Neural crest cell (in vitro differentiated cells): ENCODE measurements at regions not wholly inside any gene's neighbourhood (a gene's known extent, or its start where the extent isn't known, plus 50 kb on each side); places are given as distances from the start of the nearest gene placed in this dataset.

Source experiments
- DNase-seq: peaks from one replicate; pipeline ENCODE4 v3.0.0; 2021; ENCODE audit warnings: low read depth, mixed read lengths, low spot score
- H3K27ac Mint-ChIP-seq: one replicate; pipeline ENCODE4 v1.8.0; 2021; ENCODE audit warnings: mild to moderate bottlenecking, mixed read lengths; ENCODE audit not compliant: unreplicated experiment
- H3K27me3 Mint-ChIP-seq: 2 replicates; pipeline ENCODE4 v1.8.0; 2021; ENCODE audit warnings: low read depth, mild to moderate bottlenecking, mixed read lengths
- H3K36me3 Mint-ChIP-seq: 2 replicates; pipeline ENCODE4 v1.8.0; 2021; ENCODE audit warnings: low read depth, mild to moderate bottlenecking, mixed read lengths
- H3K4me1 Mint-ChIP-seq: 2 replicates; pipeline ENCODE4 v1.8.0; 2021; ENCODE audit warnings: mixed read lengths
- H3K4me3 Mint-ChIP-seq: one replicate; pipeline ENCODE4 v1.8.0; 2021; ENCODE audit warnings: mild to moderate bottlenecking, mixed read lengths
- H3K9me3 Mint-ChIP-seq: 2 replicates; pipeline ENCODE4 v1.8.0; 2021; ENCODE audit warnings: mixed read lengths
- TF ChIP-seq, protein P1 (sequence below): fragments of 200-600 bp; sonication (generic); conservative IDR thresholded peaks from 2 replicates; pipeline ENCODE4 v1.5.0; 2021; ENCODE audit warnings: antibody characterized with exemption, mild to moderate bottlenecking

- TF ChIP-seq, protein P1, sequence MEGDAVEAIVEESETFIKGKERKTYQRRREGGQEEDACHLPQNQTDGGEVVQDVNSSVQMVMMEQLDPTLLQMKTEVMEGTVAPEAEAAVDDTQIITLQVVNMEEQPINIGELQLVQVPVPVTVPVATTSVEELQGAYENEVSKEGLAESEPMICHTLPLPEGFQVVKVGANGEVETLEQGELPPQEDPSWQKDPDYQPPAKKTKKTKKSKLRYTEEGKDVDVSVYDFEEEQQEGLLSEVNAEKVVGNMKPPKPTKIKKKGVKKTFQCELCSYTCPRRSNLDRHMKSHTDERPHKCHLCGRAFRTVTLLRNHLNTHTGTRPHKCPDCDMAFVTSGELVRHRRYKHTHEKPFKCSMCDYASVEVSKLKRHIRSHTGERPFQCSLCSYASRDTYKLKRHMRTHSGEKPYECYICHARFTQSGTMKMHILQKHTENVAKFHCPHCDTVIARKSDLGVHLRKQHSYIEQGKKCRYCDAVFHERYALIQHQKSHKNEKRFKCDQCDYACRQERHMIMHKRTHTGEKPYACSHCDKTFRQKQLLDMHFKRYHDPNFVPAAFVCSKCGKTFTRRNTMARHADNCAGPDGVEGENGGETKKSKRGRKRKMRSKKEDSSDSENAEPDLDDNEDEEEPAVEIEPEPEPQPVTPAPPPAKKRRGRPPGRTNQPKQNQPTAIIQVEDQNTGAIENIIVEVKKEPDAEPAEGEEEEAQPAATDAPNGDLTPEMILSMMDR = no peak
- Mint-ChIP-seq H3K4me1 (peaks cover 5% of the 10 kb centered on the region), H3K9me3 (peaks cover 8% of the 10 kb centered on the region), H3K4me3 (no peak overlapping the region), H3K27me3 (no peaks in the 10 kb centered on the region), H3K36me3 (peaks cover 3% of the 10 kb centered on the region), H3K27ac (no peak overlapping the region)
- DNase-seq = no peak
Measured at GRCh38 chr4:38523524-38524448, 140.2 kb upstream of the KLF3 start.

DNA sequence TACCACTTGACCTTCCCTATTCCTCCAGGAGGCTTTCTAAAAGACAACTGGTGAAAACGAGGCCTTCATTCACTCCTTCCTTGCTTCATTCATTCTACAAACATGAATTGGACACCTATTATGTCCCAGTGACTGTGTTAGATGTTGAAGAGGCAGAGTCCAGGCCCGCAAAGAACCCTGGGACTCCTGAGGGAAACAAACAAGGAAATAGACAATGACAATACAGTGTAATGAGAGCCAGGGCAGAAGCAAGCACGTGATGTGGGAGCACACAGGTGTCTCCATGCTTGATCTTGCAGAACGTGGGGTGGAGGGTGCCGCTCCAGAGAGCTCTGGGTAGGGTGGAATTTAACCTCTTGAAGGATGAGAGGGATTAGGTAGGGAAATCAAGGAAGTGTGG lies 137.6 kb upstream of the KLF3 start:
- Mint-ChIP-seq H3K9me3 (peaks cover 4% of the 10 kb centered on the region), H3K4me3 (no peak overlapping the region), H3K4me1 (peaks cover 13% of the 10 kb centered on the region), H3K27me3 (no peaks in the 10 kb centered on the region), H3K27ac (no peak overlapping the region), H3K36me3 (peaks cover 3% of the 10 kb centered on the region)
- TF ChIP-seq, protein P1 = no peak
- no peak for DNase-seq

GRCh38 chr4:38529189-38530115 lies 134.5 kb upstream of the KLF3 start:
- Mint-ChIP-seq H3K27me3 (no peaks in the 10 kb centered on the region), H3K9me3 (peaks cover 2% of the 10 kb centered on the region), H3K36me3 (peaks cover 3% of the 10 kb centered on the region), H3K4me3 (no peak overlapping the region), H3K27ac (no peak overlapping the region), H3K4me1 (peaks cover 28% of the 10 kb centered on the region)
- TF ChIP-seq, protein P1 = no peak
- no peak for DNase-seq

DNA sequence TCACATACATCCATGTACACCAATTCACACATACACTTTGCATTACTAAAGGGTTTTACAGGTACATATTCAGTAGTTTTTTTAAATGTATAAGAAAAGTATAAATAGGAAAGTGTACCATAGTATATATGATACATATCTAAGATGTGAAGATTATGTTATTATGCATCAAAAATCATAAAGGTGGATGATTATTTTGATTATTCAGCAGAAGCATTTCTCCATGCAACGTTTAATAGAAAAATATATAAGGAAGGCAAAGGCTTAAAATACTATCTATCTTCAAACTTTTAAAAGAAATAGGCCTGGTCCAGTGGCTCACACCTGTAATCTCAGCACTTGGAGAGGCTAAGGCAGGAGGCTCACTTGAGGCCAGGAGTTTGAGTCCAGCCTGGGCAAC lies 133.5 kb upstream of the KLF3 start:
- no peak for DNase-seq
- no peak overlapping the region for H3K27ac Mint-ChIP-seq
- peaks cover 2% of the 10 kb centered on the region for H3K9me3 Mint-ChIP-seq
- H3K36me3 Mint-ChIP-seq = peaks cover 3% of the 10 kb centered on the region
- H3K4me1 Mint-ChIP-seq = peaks cover 28% of the 10 kb centered on the region
- TF ChIP-seq, protein P1 = no peak
- H3K4me3 Mint-ChIP-seq = no peak overlapping the region
- no peaks in the 10 kb centered on the region for H3K27me3 Mint-ChIP-seq

- Mint-ChIP-seq H3K4me1 (peaks cover 28% of the 10 kb centered on the region), H3K27ac (no peak overlapping the region), H3K36me3 (no peaks in the 10 kb centered on the region), H3K27me3 (no peaks in the 10 kb centered on the region), H3K9me3 (no peaks in the 10 kb centered on the region), H3K4me3 (no peak overlapping the region)
- DNase-seq = no peak
- TF ChIP-seq, protein P1 = no peak
Measured at GRCh38 chr4:38531141-38531727, 132.8 kb upstream of the KLF3 start.
